GM10266 (cell line): ENCODE measurements at regions not wholly inside any gene's neighbourhood (a gene's known extent, or its start where the extent isn't known, plus 50 kb on each side); places are given as distances from the start of the nearest gene placed in this dataset.

Experiments used
- DNase-seq: peaks from one replicate; pipeline ENCODE4 v3.0.0; 2012; ENCODE audit errors: extremely low spot score
- CTCF ChIP-seq: IDR thresholded peaks from 2 replicates; pipeline ENCODE4 v1.5.1; 2012; ENCODE audit warnings: mild to moderate bottlenecking, low read depth; ENCODE audit not compliant: control insufficient read depth, insufficient read depth; ENCODE audit errors: missing control alignments

- TF ChIP-seq CTCF = no peak
- DNase-seq = no peak
These were observed 181.4 kb upstream of the RBPJ start for GRCh38 chr4:26139310-26139924.

GRCh38 chr4:26140150-26140898 is 180.5 kb upstream of the RBPJ start:
- TF ChIP-seq CTCF = no peak
- no peak for DNase-seq

DNA sequence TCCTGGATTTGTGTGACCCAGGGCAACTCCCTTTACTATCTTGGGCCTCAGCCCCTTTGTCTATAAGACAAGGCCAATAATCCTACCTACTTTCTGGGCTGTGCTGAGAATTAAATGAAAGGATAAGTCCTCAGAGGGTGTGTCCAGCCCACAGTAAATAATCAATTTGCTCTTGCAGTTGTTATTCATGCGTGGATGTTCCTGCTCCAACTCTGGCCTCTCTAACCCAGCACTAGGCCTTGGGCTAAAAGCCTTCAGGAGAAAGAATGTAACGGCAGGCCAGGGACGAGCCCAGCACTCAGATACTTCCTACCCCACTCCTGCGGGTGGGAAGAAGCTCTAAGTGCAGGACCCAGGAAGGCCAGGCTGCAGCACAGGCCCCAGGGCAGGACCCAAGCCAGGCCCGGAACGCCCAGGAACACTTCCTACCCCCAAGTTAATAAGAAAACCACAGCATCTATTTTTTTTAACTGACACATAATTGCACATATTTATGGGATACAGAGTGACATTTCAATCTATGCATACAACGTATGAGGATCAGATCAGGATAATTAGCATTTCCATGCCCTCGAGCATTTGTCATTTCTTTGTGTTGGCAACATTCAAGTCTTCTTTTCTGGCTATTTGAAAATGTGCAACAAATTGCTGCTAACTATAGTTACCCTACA is 179.6 kb upstream of the RBPJ start:
- no peak for DNase-seq
- TF ChIP-seq CTCF = no peak

- no peak for DNase-seq
- no peak for TF ChIP-seq CTCF
These were observed 178.7 kb upstream of the RBPJ start for GRCh38 chr4:26141911-26142638.

DNA sequence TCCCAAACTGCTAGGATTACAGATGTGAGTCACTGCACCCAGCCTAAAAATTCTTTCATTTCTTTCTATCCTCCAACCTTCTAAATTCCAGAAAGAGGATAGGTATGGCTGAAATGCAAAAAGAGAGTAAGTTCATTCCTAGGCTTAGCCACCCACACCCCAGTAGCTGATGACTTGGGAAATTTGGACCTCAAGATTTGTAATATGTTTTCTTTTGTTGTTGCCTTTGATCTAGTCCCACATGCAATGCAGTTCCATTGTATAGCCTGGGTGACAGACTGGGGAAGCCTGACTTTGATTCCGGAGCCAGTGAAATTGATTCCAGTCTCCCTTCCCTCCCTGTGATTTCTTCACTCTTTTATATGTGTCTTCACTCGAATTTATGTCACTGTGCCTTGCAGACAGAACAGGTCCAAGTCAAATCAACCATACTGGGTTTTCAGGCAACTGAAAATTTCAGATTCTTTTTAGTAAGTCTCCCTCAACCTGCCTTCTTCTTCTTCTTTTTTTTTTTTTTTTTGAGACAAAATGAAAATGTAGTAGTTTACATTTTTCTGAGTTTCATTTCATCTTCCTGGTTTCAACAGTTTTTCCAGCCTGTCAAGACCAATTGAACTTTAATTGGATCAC is 176.2 kb upstream of the RBPJ start:
- no peak for DNase-seq
- no peak for TF ChIP-seq CTCF

- TF ChIP-seq CTCF = no peak
- DNase-seq = no peak
These were observed 175.6 kb upstream of the RBPJ start for GRCh38 chr4:26145212-26145611.
